K562 (cell line): ENCODE measurements at regions not wholly inside any gene's neighbourhood (a gene's known extent, or its start where the extent isn't known, plus 50 kb on each side); places are given as distances from the start of the nearest gene placed in this dataset.
A peak's percentile ranks its signal among the peaks of the same experiment; 100 is the strongest.

ENCODE experiments used
- ATAC-seq: fragments of 200-7000 bp; cut with Tn5 transposase; 3 replicates; pipeline ENCODE4 v1.9.1; 2020; ENCODE audit warnings: moderate library complexity
- BruUV-seq: library from RNA; stranded (reverse); fragments of 400-500 nt; replicated peaks from 2 replicates; lab custom pipeline; 2021; lab: Mats Ljungman, UMichigan
- CTCF ChIA-PET: fragments of 300-600 bp; formaldehyde crosslinking; extraction: SDS; loops from one replicate; lab custom pipeline; 2021; ENCODE audit warnings: low intra/inter-chr PET ratio; lab: Yijun Ruan, JAX
- POLR2A ChIA-PET: fragments of 300-600, 350-650 bp; sonication (Branson Sonifier 250); formaldehyde crosslinking; extraction: SDS; loops from one replicate; lab custom pipeline; 2021; ENCODE audit warnings: antibody characterized with exemption, inconsistent platforms; lab: Yijun Ruan, JAX
- DNase-seq, 4 experiments: peaks; one replicate each; pipeline versions ENCODE4 v3.0.0 to v3.0.0-alpha.2; 2011 to 2018; ENCODE audit warnings: low spot score in 3 of 4, mixed read lengths in 3 of 4; ENCODE audit errors: extremely low read depth in 1 of 4
- FAIRE-seq: peaks from 2 replicates; lab custom pipeline; 2011; peaks lifted over from hg19 to GRCh38; lab: Jason Lieb, UNC
- H2AFZ ChIP-seq: 2 replicates; pipeline ENCODE4 v1.6.0; 2011; ENCODE audit warnings: low read depth, low read length, control low read depth, inconsistent platforms
- H3K27ac ChIP-seq: fragments of 200-600 bp; 3 replicates; pipeline ENCODE4 v1.8.0; 2011; ENCODE audit warnings: low read depth, mild to moderate bottlenecking, control low read depth, inconsistent platforms, low read length, moderate library complexity, mixed read lengths; ENCODE audit errors: extremely low read depth
- H3K27me3 ChIP-seq, 2 experiments: fragments of 300-600 bp in 1 of 2; 2 replicates in 1 of 2; 3 replicates in 1 of 2; pipeline versions ENCODE4 v1.6.0 to v1.8.0; 2011; ENCODE audit warnings: inconsistent platforms in 2 of 2, low read length in 2 of 2, mild to moderate bottlenecking in 1 of 2, mixed read lengths in 1 of 2, moderate library complexity in 1 of 2; ENCODE audit not compliant: control insufficient read depth in 2 of 2, insufficient read depth in 2 of 2
- H3K36me3 ChIP-seq: fragments of 300-600 bp; 3 replicates; pipeline ENCODE4 v1.8.0; 2011; ENCODE audit warnings: mild to moderate bottlenecking, low read length, inconsistent platforms; ENCODE audit not compliant: control insufficient read depth, insufficient read depth
- H3K4me1 ChIP-seq, 2 experiments: fragments of 200-600 bp in 1 of 2; replicated peaks in 1 of 2; 2 replicates in 1 of 2; 3 replicates in 1 of 2; pipeline versions ENCODE4 v1.5.1 to v1.8.0; 2011; ENCODE audit warnings: inconsistent platforms in 2 of 2, low read length in 2 of 2, mild to moderate bottlenecking in 1 of 2, mixed read lengths in 1 of 2, moderate library complexity in 1 of 2; ENCODE audit not compliant: control insufficient read depth in 2 of 2, insufficient read depth in 2 of 2
- H3K4me2 ChIP-seq: 2 replicates; pipeline ENCODE4 v1.6.1; 2011; ENCODE audit warnings: low read length, control low read depth, inconsistent platforms, mixed read lengths; ENCODE audit not compliant: insufficient read depth
- H3K4me3 ChIP-seq: fragments of 200-600 bp; sonication (generic), shearing (Covaris generic); 2 replicates; pipeline ENCODE4 v1.5.1; 2016; ENCODE audit warnings: control low read depth, inconsistent platforms
- H3K79me2 ChIP-seq: fragments of 200-600 bp; 3 replicates; pipeline ENCODE4 v1.8.0; 2011; ENCODE audit warnings: low read length, inconsistent platforms; ENCODE audit not compliant: control insufficient read depth, insufficient read depth
- H3K9ac ChIP-seq, 2 experiments: 2 replicates each; pipeline versions ENCODE4 v1.6.0 to v1.6.1; 2011; ENCODE audit warnings: low read depth in 2 of 2, low read length in 2 of 2, control low read depth in 1 of 2, inconsistent platforms in 1 of 2, mild to moderate bottlenecking in 1 of 2, mixed read lengths in 1 of 2; ENCODE audit not compliant: insufficient read depth in 1 of 2
- H3K9me1 ChIP-seq: one replicate; pipeline ENCODE4 v1.6.0; 2011; ENCODE audit warnings: inconsistent platforms, mild to moderate bottlenecking, low read length, moderate library complexity; ENCODE audit not compliant: control insufficient read depth, insufficient read depth
- H3K9me3 ChIP-seq: replicated peaks from 2 replicates; pipeline ENCODE4 v1.5.1; 2011; ENCODE audit warnings: low read depth, low read length, inconsistent platforms; ENCODE audit not compliant: control insufficient read depth, insufficient read depth
- H4K20me1 ChIP-seq: replicated peaks from 2 replicates; pipeline ENCODE4 v1.6.1; 2011; ENCODE audit warnings: low read length, inconsistent platforms, mixed read lengths; ENCODE audit not compliant: control insufficient read depth, insufficient read depth
- HDGF ChIP-seq: fragments of 450-650 bp; IDR thresholded peaks from 2 replicates; pipeline ENCODE4 v1.6.1; 2016
- KAT8 ChIP-seq: fragments of 450-650 bp; IDR thresholded peaks from 2 replicates; pipeline ENCODE4 v1.6.1; 2016; ENCODE audit warnings: low read depth, mild to moderate bottlenecking
- NRF1 ChIP-seq, 2 experiments: fragments of 450-650 bp; IDR thresholded peaks in 1 of 2; conservative IDR thresholded peaks in 1 of 2; 2 replicates each; pipeline ENCODE4 v1.6.1; 2014; ENCODE audit warnings: mild to moderate bottlenecking in 2 of 2
- PURB ChIP-seq: sonication (generic); formaldehyde crosslinking; IDR thresholded peaks from 2 replicates; pipeline ENCODE4 v1.9.0; 2021; ENCODE audit warnings: low read depth, mild to moderate bottlenecking, missing genetic modification reagents
- RAD51 ChIP-seq: fragments of 450-650 bp; IDR thresholded peaks from 2 replicates; pipeline ENCODE4 v1.7.1; 2016; ENCODE audit warnings: low read depth, mild to moderate bottlenecking, borderline replicate concordance
- SRSF7 ChIP-seq: fragments of 200-400 bp; formaldehyde crosslinking; optimal IDR thresholded peaks from 2 replicates; pipeline ENCODE3; 2017; ENCODE audit warnings: mild to moderate bottlenecking, low read depth, low read length
- XRCC3 ChIP-seq: fragments of 450-650 bp; IDR thresholded peaks from 2 replicates; pipeline ENCODE4 v1.6.1; 2017; ENCODE audit warnings: mild to moderate bottlenecking, moderate library complexity
- ZNF507 ChIP-seq: conservative IDR thresholded peaks from 2 replicates; pipeline ENCODE4 v1.6.1; 2017; ENCODE audit warnings: missing genetic modification characterization, missing compliant biosample characterization
- WGBS: fragments of 100-300 bp; shearing (Covaris generic); methylation state at CpG from one replicate; pipeline ENCODE4 v1.1.6; 2016; ENCODE audit warnings: low coverage, mixed read lengths; ENCODE audit not compliant: insufficient coverage; ENCODE audit errors: missing lambda C conversion rate; 5-methylcytosine and 5-hydroxymethylcytosine counted together
- in situ Hi-C: fragments of 300-500 bp; cut with MboI; formaldehyde crosslinking; loops from 4 replicates; pipeline ENCODE4 v1.15.0; 2018; ENCODE audit warnings: inconsistent platforms, mixed read lengths
- intact Hi-C: fragments of 100-400 bp; cut with micrococcal nuclease; formaldehyde crosslinking; loops from 2 replicates; pipeline ENCODE4 v1.14.2; 2022
- TF ChIP-seq, protein P1 (sequence below): fragments of 450-650 bp; IDR thresholded peaks from 2 replicates; pipeline ENCODE4 v1.6.1; 2016; ENCODE audit warnings: missing biosample characterization, missing genetic modification characterization

DNA sequence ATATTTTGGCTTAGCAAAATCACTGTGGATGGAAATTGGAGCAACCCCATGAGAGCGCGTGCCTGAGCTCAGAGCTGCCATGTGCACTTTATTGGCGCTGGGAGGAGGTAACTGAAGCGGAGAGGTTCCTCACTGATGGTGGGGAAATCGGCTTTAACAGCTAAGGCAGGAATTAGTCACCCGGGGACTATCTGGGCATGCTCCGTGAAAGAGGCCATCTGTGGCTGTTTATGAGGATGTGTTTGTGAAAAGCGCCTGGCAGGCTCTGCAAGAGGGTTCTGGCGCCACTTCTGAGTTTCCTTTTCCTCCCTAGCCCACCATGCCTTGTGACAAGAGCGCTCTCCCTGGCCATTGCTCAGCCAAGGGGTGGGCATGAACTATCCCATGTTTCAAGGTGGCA, 815.6 kb downstream of the UQCRFS1 start:
- H3K9me3 ChIP-seq = no peaks in the 10 kb centered on the region
- no peak overlapping the region for H2AFZ ChIP-seq
- no peak overlapping the region for H3K4me2 ChIP-seq
- H3K27ac ChIP-seq = no peak overlapping the region
- intact Hi-C loops (no loop called here), in situ Hi-C loops (no loop called here)
- FAIRE-seq (no peak), ATAC-seq (no peak), DNase-seq (no peak)
- ChIA-PET POLR2A (no interaction called here), CTCF (no interaction called here)
- TF ChIP-seq SRSF7 (no peak), ZNF507 (tag) (no peak), NRF1 (conservative IDR thresholded peaks at IDR 0.05 in 1 of 2, IDR thresholded peaks at IDR 0.05 in 1 of 2) (peak in 1 of 2 experiments; percentile 34; a peak in 1 of 4 replicates), KAT8 (no peak), XRCC3 (no peak), RAD51 (no peak), HDGF (no peak), PURB (CRISPR knock-in tag) (no peak)
- TF ChIP-seq, protein P1, sequence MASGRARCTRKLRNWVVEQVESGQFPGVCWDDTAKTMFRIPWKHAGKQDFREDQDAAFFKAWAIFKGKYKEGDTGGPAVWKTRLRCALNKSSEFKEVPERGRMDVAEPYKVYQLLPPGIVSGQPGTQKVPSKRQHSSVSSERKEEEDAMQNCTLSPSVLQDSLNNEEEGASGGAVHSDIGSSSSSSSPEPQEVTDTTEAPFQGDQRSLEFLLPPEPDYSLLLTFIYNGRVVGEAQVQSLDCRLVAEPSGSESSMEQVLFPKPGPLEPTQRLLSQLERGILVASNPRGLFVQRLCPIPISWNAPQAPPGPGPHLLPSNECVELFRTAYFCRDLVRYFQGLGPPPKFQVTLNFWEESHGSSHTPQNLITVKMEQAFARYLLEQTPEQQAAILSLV = no peak
- H3K36me3 ChIP-seq = no peaks in the 10 kb centered on the region
- WGBS = 15% methylated on average over 10 of the region's 10 CpGs
- H3K9me1 ChIP-seq = no peaks in the 10 kb centered on the region
- H3K9ac ChIP-seq = no peak overlapping the region
- H3K4me1 ChIP-seq = no peaks in the 10 kb centered on the region; a peak in 2 of 5 replicates
- no peaks in the 10 kb centered on the region for H3K79me2 ChIP-seq
- H3K4me3 ChIP-seq = no peak overlapping the region
- 0 out of 2 replicates have a peak, but pooled peaks cover 3% of the 10 kb centered on the region for H4K20me1 ChIP-seq
- H3K27me3 ChIP-seq = peaks cover 0 to 5% of the 10 kb centered on the region in 2 experiments; a peak in 2 of 5 replicates
- no TSS peak for BruUV-seq
